OCI-LY1 (cell line): ENCODE measurements at regions not wholly inside any gene's neighbourhood (a gene's known extent, or its start where the extent isn't known, plus 50 kb on each side); places are given as distances from the start of the nearest gene placed in this dataset.

Experiments used
- CTCF ChIP-seq: fragments of 200-600 bp; sonication (generic), shearing (Covaris generic); IDR thresholded peaks from 2 replicates; pipeline ENCODE4 v1.5.1; 2017; ENCODE audit warnings: mild to moderate bottlenecking, antibody characterized with exemption, low read length, moderate library complexity, mixed read lengths
- EZH2 ChIP-seq: fragments of 200-600 bp; sonication (generic), shearing (Covaris generic); IDR thresholded peaks from 2 replicates; pipeline ENCODE4 v1.8.0; 2017; ENCODE audit warnings: borderline replicate concordance, mixed run types, mild to moderate bottlenecking, antibody characterized with exemption, low read length, moderate library complexity, mixed read lengths

- TF ChIP-seq CTCF (no peak), EZH2 (no peak)
These were observed 374.6 kb upstream of the ADARB2 start for GRCh38 chr10:2111965-2112364.
